PC-9 (cell line): ENCODE measurements at regions not wholly inside any gene's neighbourhood (a gene's known extent, or its start where the extent isn't known, plus 50 kb on each side); places are given as distances from the start of the nearest gene placed in this dataset.

Experiments used
- BruUV-seq: library from RNA; stranded (reverse); fragments of 400-500 nt; replicated peaks from 2 replicates; lab custom pipeline; 2021; lab: Mats Ljungman, UMichigan
- CTCF ChIA-PET: fragments of 300-600 bp; sonication (Branson Sonifier 250); formaldehyde crosslinking; loops from one replicate; lab custom pipeline; 2022; ENCODE audit warnings: antibody characterized with exemption; lab: Charles Lee
- POLR2A ChIA-PET: fragments of 300-600 bp; sonication (Branson Sonifier 250); formaldehyde crosslinking; loops from one replicate; lab custom pipeline; 2022; ENCODE audit warnings: antibody characterized with exemption; ENCODE audit not compliant: unreplicated experiment; lab: Charles Lee
- DNase-seq, 2 experiments: peaks; one replicate each; pipeline versions ENCODE4 v3.0.0 to v3.0.0-alpha.2; 2015 to 2022; ENCODE audit warnings: mixed read lengths in 1 of 2
- H2AFZ ChIP-seq: fragments of 200-600 bp; sonication (generic); 2 replicates; pipeline ENCODE4 v1.8.1; 2017; ENCODE audit warnings: antibody characterized with exemption
- H3F3A ChIP-seq: fragments of 200-600 bp; sonication (generic); 2 replicates; pipeline ENCODE4 v1.8.1; 2017; ENCODE audit warnings: antibody characterized with exemption, mild to moderate bottlenecking, low read depth; ENCODE audit not compliant: insufficient read depth
- H3K27ac ChIP-seq: fragments of 200-600 bp; sonication (generic); 2 replicates; pipeline ENCODE4 v1.6.1; 2016; ENCODE audit warnings: mixed run types
- H3K27me3 ChIP-seq: fragments of 200-600 bp; sonication (generic); 2 replicates; pipeline ENCODE4 v1.6.1; 2016; ENCODE audit warnings: low read depth, mixed run types; ENCODE audit not compliant: insufficient read depth
- H3K36me3 ChIP-seq: fragments of 200-600 bp; sonication (generic); 2 replicates; pipeline ENCODE4 v1.6.1; 2016; ENCODE audit warnings: low read depth, mixed run types
- H3K4me1 ChIP-seq: fragments of 200-600 bp; sonication (generic); replicated peaks from 2 replicates; pipeline ENCODE4 v1.6.1; 2016; ENCODE audit warnings: mixed run types; ENCODE audit not compliant: insufficient read depth
- H3K4me2 ChIP-seq: fragments of 200-600 bp; sonication (generic); 2 replicates; pipeline ENCODE4 v1.6.1; 2017; ENCODE audit warnings: mixed run types
- H3K4me3 ChIP-seq: fragments of 200-600 bp; sonication (generic); 2 replicates; pipeline ENCODE4 v1.6.1; 2016; ENCODE audit warnings: mixed run types
- H3K79me2 ChIP-seq: fragments of 200-600 bp; sonication (generic); 2 replicates; pipeline ENCODE4 v1.6.1; 2017; ENCODE audit warnings: low read depth, mixed run types
- H3K9me2 ChIP-seq: fragments of 200-600 bp; sonication (generic); 2 replicates; pipeline ENCODE4 v1.8.1; 2017; ENCODE audit warnings: mild to moderate bottlenecking; ENCODE audit not compliant: insufficient read depth
- H3K9me3 ChIP-seq: fragments of 200-600 bp; sonication (generic); 2 replicates; pipeline ENCODE4 v1.8.1; 2016; ENCODE audit warnings: low read depth; ENCODE audit not compliant: insufficient read depth
- H4K20me1 ChIP-seq: fragments of 200-600 bp; sonication (generic); 2 replicates; pipeline ENCODE4 v1.8.1; 2017; ENCODE audit not compliant: insufficient read depth
- CTCF ChIP-seq: fragments of 200-600 bp; sonication (generic); conservative IDR thresholded peaks from 2 replicates; pipeline ENCODE4 v1.6.1; 2017; ENCODE audit warnings: mixed run types, antibody characterized with exemption, mild to moderate bottlenecking, moderate library complexity
- EZH2 ChIP-seq: fragments of 200-600 bp; sonication (generic); IDR thresholded peaks from 2 replicates; pipeline ENCODE4 v1.8.0; 2017; ENCODE audit warnings: antibody characterized with exemption, low read depth
- intact Hi-C: fragments of 100-400 bp; cut with micrococcal nuclease; formaldehyde crosslinking; loops from one replicate; pipeline ENCODE4 v1.10.0; 2022; ENCODE audit not compliant: unreplicated experiment

- intact Hi-C loops, result no loop called here
- Histone ChIP-seq H3K27me3 (no peaks in the 10 kb centered on the region), H3K9me2 (no peaks in the 10 kb centered on the region), H3K4me2 (no peak overlapping the region), H2AFZ (no peak overlapping the region), H3F3A (no peaks in the 10 kb centered on the region), H3K79me2 (no peaks in the 10 kb centered on the region), H4K20me1 (no peaks in the 10 kb centered on the region), H3K4me1 (no peaks in the 10 kb centered on the region), H3K4me3 (no peak overlapping the region), H3K27ac (no peak overlapping the region), H3K36me3 (no peaks in the 10 kb centered on the region), H3K9me3 (0 out of 2 replicates have a peak, but pooled peaks cover 3% of the 10 kb centered on the region)
- no peak for DNase-seq
- CTCF ChIA-PET, result no interaction called here
- POLR2A ChIA-PET, result interaction anchor here (0.8 kb wide), 1 partner anchor 16 kb away, joined by 5 read pairs; no protein-coding TSS in a partner anchor
- no TSS peak for BruUV-seq
- no peak for TF ChIP-seq CTCF
- TF ChIP-seq EZH2, result no peak
Observed at GRCh38 chr18:71456206-71456605, 1087.9 kb downstream of the CBLN2 start.

- Histone ChIP-seq H3K27ac (no peak overlapping the region), H3F3A (no peaks in the 10 kb centered on the region), H3K4me2 (no peak overlapping the region), H3K79me2 (no peaks in the 10 kb centered on the region), H3K36me3 (no peaks in the 10 kb centered on the region), H4K20me1 (no peaks in the 10 kb centered on the region), H3K4me1 (no peaks in the 10 kb centered on the region), H2AFZ (no peak overlapping the region), H3K9me2 (no peaks in the 10 kb centered on the region), H3K27me3 (no peaks in the 10 kb centered on the region), H3K4me3 (no peak overlapping the region), H3K9me3 (0 out of 2 replicates have a peak, but pooled peaks cover 3% of the 10 kb centered on the region)
- POLR2A ChIA-PET, result no interaction called here
- intact Hi-C loops, result no loop called here
- TF ChIP-seq CTCF (no peak), EZH2 (no peak)
- CTCF ChIA-PET, result no interaction called here
- DNase-seq, result no peak
- no TSS peak for BruUV-seq
Observed at GRCh38 chr18:71450257-71450656, 1093.9 kb downstream of the CBLN2 start.

GRCh38 chr18:71443706-71444480 lies 1100.2 kb downstream of the CBLN2 start:
- ChIA-PET POLR2A (no interaction called here), CTCF (no interaction called here)
- no peak for TF ChIP-seq CTCF
- no peak for TF ChIP-seq EZH2
- H3K36me3 ChIP-seq, result no peaks in the 10 kb centered on the region
- no TSS peak for BruUV-seq
- H3K79me2 ChIP-seq, result no peaks in the 10 kb centered on the region
- H3K4me1 ChIP-seq, result no peaks in the 10 kb centered on the region
- H4K20me1 ChIP-seq, result no peaks in the 10 kb centered on the region
- no peak overlapping the region for H2AFZ ChIP-seq
- intact Hi-C loops, result no loop called here
- H3K4me3 ChIP-seq, result no peak overlapping the region
- no peak overlapping the region for H3K27ac ChIP-seq
- no peaks in the 10 kb centered on the region for H3K9me3 ChIP-seq
- no peak overlapping the region for H3K4me2 ChIP-seq
- no peak for DNase-seq
- no peaks in the 10 kb centered on the region for H3F3A ChIP-seq
- no peaks in the 10 kb centered on the region for H3K27me3 ChIP-seq
- H3K9me2 ChIP-seq, result no peaks in the 10 kb centered on the region; the same call in 1 of the 2 replicates
